ENCODE measurements at regions not wholly inside any gene's neighbourhood (a gene's known extent, or its start where the extent isn't known, plus 50 kb on each side); places are given as distances from the start of the nearest gene placed in this dataset.
"Not testable (repeated sequence)": the region's sequence is repeated elsewhere in the genome, so short reads cannot be mapped to it uniquely, and the experiment has no call there.

GRCh38 chr6:102981490-102982015 is 1588.0 kb downstream of the GRIK2 start:
- no peak for DNase-seq

GRCh38 chr6:102980951-102981350 is 1587.4 kb downstream of the GRIK2 start:
- no peak for DNase-seq

GRCh38 chr6:102961902-102962301 is 1568.4 kb downstream of the GRIK2 start:
- DNase-seq, result no peak

DNA sequence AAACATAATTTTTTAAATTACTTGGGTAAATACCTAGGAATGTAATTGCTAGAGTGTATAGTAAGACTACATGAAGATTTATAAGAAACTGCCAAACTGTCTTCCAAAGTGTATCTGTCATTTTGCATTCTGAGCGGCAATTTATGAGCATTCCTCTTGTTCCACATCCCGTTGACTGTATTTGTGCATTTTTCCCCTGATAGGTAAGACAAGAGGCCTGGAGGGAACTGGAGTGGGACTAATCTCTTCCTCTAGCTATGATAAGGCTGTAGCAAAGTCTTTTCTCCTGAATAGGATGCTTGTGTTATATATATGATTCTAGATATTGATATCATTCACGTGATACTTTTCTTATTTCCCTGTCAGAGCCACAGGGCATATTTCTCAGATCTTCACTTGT is 1557.5 kb downstream of the GRIK2 start:
- DNase-seq, result no peak

DNA sequence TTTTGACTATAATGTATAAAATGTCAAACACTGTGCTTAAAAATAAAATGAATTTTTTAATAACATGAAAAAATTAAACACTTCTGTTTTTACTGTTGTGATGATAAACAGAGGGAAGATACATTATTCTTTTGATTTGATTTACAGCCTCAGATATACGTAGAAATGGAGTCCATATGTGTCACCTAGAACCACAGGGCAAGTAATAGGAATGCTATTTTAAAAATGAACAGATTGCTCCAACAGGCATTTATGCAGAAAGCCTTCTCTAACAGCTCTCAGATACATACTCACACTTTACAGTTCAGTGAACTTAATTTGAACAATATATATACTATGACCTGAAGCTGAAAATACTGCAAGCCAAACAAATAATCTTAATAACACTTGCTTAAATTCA is 1551.0 kb downstream of the GRIK2 start:
- DNase-seq, result no peak

- no peak for DNase-seq
Observed at GRCh38 chr6:102942206-102942605, 1548.7 kb downstream of the GRIK2 start.

DNA sequence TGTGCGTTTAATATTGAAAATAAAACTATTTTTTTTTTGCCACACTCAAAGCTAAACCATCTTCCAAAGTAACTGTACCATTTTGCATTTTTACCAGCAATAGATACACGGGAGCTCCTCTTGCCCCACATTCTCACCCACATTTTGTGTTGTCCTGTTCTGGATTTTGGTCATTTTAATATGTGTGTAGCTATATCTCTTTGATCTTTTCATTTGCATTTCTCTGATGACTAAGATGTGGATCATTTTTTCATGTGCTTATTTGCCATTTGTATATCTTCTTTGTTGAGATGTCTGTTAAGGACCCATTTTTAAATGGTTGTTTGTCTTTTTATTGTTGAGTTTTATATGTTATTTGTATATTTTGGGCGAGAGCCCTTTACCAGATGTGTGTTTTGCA is 1543.5 kb downstream of the GRIK2 start:
- no peak for DNase-seq

DNA sequence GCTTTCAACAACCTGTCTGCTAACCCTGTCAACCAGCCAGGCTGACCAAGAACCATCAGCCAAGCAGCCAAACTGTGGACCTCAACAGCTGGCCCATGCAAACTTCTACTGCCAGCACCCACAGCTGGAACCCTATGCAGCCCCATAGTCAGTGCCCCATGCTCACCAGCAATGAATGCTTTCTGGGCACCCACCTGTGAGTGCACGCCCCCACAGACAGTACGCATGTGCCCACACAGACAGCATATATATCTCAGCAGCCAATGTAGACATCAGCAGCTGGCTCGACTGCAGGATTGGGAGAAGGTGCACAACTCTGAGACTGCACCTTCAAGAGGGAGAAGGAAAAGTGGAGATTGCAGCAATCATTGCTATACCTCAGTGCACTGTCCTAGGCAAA is 1534.6 kb downstream of the GRIK2 start:
- DNase-seq, result no peak

DNA sequence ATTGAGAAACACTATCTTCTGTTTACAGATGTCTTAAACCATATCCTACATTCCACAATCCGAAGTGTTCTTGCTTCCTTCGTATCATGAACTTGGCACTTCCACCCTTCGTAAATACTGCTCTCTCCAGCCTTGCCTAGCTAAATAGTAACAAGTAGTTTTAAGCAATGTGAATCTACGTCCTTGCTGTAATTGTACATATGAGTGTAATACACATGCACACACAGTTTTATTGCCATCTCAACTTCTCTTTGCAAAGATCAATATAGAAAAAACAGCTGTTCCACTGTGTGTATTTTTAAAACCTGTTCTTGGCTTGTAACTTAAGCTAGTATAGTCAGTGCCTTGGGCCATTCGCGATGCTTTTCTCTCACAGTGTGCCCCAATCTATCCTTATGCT is 1524.7 kb downstream of the GRIK2 start:
- DNase-seq, result no peak

DNA sequence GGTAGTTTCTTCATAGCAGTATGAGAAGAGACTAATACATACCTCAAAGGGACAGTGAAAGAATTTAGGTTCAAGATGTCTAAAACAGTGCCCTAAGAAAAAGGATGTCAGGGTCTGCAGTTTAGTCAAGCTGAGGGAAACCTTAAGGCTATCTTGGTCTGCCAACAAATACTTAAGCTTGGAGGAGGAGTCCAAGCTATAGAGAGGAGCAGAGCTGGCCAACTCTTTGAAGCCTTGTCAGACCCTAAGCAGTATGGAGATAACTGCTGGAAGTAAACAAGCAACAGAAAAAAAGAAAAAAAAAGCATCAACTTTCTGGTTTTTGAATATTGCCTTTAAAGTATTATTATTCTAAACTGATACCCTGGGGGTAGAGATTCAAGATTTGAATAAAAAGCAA is 1518.1 kb downstream of the GRIK2 start:
- no peak for DNase-seq

- not testable (repeated sequence) for DNase-seq
Observed at GRCh38 chr6:102910701-102911139, 1517.2 kb downstream of the GRIK2 start.

GRCh38 chr6:102907181-102907580 is 1513.7 kb downstream of the GRIK2 start:
- no peak for DNase-seq

DNA sequence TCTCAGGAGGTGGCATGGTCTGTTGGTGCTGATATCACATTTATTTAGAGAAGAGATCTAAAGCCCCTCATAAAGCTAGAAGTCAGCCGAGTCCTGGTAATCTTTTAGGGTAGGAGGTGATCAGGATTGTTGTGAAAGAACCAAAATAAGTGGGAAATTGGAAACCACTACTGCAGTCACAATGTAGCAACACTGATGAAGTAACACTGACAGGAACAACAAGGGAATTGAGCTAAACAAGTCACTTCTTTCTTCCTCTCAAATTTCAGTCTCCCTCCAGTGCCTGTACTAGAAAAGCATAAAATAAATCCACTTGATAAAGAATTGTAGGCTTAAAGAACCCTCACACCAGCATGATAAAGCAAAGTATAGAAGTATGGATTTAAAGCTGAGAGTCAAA is 1509.0 kb downstream of the GRIK2 start:
- no peak for DNase-seq

DNA sequence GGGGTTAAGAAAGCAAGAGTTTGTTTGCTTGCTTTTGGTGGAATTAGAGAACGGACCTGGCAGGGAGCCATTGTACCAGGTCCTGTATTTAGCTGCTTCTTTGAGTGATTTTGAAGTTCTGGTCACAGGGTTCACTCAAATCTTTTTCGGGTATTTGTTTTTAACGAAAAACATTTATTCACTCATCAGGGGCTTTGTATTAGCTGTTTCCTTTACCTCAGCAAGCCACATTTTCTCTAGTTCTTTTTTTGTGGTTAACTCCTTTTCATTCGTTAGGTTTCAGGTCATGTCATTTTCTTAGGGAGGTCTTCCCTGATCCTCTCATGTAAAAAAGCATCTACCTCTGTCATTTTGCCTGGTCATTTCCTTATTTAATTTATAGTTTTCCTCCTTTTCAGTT is 1502.2 kb downstream of the GRIK2 start:
- DNase-seq, result no peak

DNA sequence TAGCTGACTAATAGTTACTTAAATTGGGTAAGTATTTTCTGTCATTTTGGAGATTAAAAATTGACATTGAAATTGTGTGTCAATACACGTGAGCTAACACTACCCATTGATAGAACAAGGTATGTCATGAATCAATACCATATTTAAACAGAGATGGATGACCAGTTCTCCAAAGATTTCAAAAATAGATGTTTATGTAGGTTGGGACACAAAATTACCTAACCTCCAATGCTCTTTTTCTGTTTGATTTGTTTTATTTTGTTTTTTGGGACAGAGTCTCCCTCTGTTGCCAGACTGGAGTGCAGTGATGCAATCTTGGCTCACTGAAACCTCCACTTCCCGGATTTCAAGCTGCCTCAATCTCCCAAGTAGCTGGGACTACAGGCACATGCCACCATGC is 1491.7 kb downstream of the GRIK2 start:
- no peak for DNase-seq

DNA sequence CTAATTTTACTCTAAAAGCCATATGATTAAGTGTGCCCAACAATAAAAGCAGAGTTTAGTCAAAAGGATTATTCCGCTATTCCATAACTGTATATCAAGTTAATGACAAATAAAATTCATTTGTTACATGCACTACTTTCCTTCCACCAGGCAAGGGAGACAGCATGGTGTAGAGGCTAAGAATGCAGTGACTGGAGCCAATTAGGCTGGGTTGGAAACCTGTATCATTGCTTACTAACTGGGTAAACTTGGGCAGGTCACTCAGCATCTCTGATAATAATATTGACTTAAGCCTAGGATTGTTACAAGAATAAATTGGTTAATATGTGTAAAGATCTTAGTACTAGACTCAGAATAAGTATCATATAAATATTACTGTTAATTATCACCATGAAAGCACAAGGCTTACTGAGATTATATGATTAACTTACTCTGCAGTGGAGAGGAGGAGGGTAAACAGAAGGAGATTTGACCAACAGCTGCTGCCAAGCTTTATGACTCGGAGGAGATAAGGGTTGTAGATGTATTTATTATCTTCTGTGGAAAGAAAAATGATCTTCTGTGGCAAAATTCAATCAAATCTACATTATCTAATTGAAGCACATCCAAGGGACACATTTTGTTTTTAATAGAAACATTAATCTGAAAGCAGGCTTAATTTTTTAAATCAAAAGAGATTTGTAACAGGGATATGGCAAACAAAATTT is 1459.9 kb downstream of the GRIK2 start:
- no peak for DNase-seq

- DNase-seq, result no peak
Observed at GRCh38 chr6:102848796-102849195, 1455.3 kb downstream of the GRIK2 start.

- no peak for DNase-seq
Observed at GRCh38 chr6:102848210-102848609, 1454.7 kb downstream of the GRIK2 start.

GRCh38 chr6:102841060-102841459 is 1447.6 kb downstream of the GRIK2 start:
- DNase-seq, result no peak

DNA sequence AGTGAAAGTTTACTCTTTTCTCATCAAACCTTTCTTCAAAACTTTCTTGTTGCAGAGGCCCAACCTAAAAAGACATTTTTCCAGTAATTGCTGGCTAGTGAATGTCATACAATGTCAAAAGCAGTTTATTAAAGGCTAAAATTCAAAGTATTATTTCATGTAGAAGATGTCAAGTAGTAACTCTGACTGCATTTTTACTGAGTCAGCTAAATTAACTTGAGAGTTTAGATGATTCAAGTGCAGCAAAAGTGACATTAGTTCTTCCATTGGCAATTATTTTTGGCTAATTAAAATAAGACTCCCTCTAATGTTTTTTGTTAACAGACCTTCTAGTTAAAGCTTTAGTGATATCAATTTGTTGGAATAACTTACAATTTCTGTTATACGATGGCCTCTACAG is 1438.5 kb downstream of the GRIK2 start:
- no peak for DNase-seq

DNA sequence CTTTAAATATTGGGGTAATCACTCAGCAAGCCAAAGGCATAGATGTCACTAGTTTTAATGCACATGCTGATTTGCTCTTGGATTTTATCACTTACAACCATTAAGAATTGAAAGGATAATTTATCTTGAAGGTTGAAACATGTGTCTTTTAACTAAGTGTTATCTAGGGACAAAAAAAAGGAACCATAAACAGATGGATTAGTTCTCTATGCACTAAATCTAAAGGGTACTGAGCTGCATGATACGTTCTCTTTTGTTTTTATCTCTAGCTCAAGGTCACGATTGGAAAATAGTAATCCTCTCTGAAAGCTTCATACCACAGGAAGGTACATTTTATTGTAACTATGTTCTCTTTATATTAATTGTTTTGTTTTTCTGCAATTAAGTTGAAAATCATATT is 1426.6 kb downstream of the GRIK2 start:
- DNase-seq, result no peak

- DNase-seq, result no peak
Observed at GRCh38 chr6:102815207-102815606, 1421.7 kb downstream of the GRIK2 start.

- DNase-seq, result no peak
Observed at GRCh38 chr6:102813489-102814275, 1420.2 kb downstream of the GRIK2 start.

GRCh38 chr6:102812242-102812641 is 1418.7 kb downstream of the GRIK2 start:
- DNase-seq, result no peak

Measured in hematopoietic multipotent progenitor cell treated with erythropoietin and hydrocortisone succinate and interleukin-3 and kit ligand, for 4 days (in vitro differentiated cells).